Endothelial cell (in vitro differentiated cells): ENCODE measurements at regions not wholly inside any gene's neighbourhood (a gene's known extent, or its start where the extent isn't known, plus 50 kb on each side); places are given as distances from the start of the nearest gene placed in this dataset.

ENCODE experiments used
- DNase-seq: peaks from one replicate; pipeline ENCODE4 v3.0.0; 2021; ENCODE audit warnings: low spot score
- H3K27ac Mint-ChIP-seq: one replicate; pipeline ENCODE4 v1.8.0; 2021; ENCODE audit warnings: mixed read lengths, inconsistent platforms; ENCODE audit not compliant: unreplicated experiment
- H3K27me3 Mint-ChIP-seq: one replicate; pipeline ENCODE4 v1.8.0; 2021; ENCODE audit warnings: mild to moderate bottlenecking, moderate library complexity, mixed read lengths, inconsistent platforms; ENCODE audit not compliant: unreplicated experiment
- H3K36me3 Mint-ChIP-seq: one replicate; pipeline ENCODE4 v1.8.0; 2021; ENCODE audit warnings: mild to moderate bottlenecking, low read depth, mixed read lengths, inconsistent platforms; ENCODE audit not compliant: unreplicated experiment
- H3K4me1 Mint-ChIP-seq: one replicate; pipeline ENCODE4 v1.8.0; 2021; ENCODE audit warnings: mild to moderate bottlenecking, mixed read lengths, inconsistent platforms; ENCODE audit not compliant: unreplicated experiment
- H3K4me3 Mint-ChIP-seq: one replicate; pipeline ENCODE4 v1.8.0; 2021; ENCODE audit warnings: mild to moderate bottlenecking, mixed read lengths, inconsistent platforms; ENCODE audit not compliant: unreplicated experiment
- H3K9me3 Mint-ChIP-seq: one replicate; pipeline ENCODE4 v1.8.0; 2021; ENCODE audit warnings: mixed read lengths, inconsistent platforms; ENCODE audit not compliant: unreplicated experiment
- CTCF ChIP-seq: fragments of 200-600 bp; sonication (generic); IDR thresholded peaks from one replicate; pipeline ENCODE4 v1.5.0; 2021; ENCODE audit warnings: antibody characterized with exemption; ENCODE audit not compliant: unreplicated experiment

GRCh38 chr15:29396176-29396811 is 126.7 kb upstream of the NSMCE3 start:
- Mint-ChIP-seq H3K4me1 (no peaks in the 10 kb centered on the region), H3K27ac (no peak overlapping the region), H3K27me3 (no peaks in the 10 kb centered on the region), H3K4me3 (no peak overlapping the region), H3K9me3 (peaks cover 5% of the 10 kb centered on the region), H3K36me3 (no peaks in the 10 kb centered on the region)
- no peak for TF ChIP-seq CTCF
- DNase-seq: no peak

GRCh38 chr15:29393443-29393842 is 123.8 kb upstream of the NSMCE3 start:
- no peak for DNase-seq
- Mint-ChIP-seq H3K9me3 (peaks cover 5% of the 10 kb centered on the region), H3K4me3 (no peak overlapping the region), H3K4me1 (peaks cover 5% of the 10 kb centered on the region), H3K27me3 (no peaks in the 10 kb centered on the region), H3K27ac (no peak overlapping the region), H3K36me3 (no peaks in the 10 kb centered on the region)
- no peak for TF ChIP-seq CTCF

- TF ChIP-seq CTCF: no peak
- no peak for DNase-seq
- Mint-ChIP-seq H3K27ac (no peak overlapping the region), H3K9me3 (peaks cover 5% of the 10 kb centered on the region), H3K36me3 (no peaks in the 10 kb centered on the region), H3K4me3 (no peak overlapping the region), H3K4me1 (peaks cover 5% of the 10 kb centered on the region), H3K27me3 (no peaks in the 10 kb centered on the region)
Observed at GRCh38 chr15:29392358-29392757, 122.7 kb upstream of the NSMCE3 start.

GRCh38 chr15:29390051-29390450 is 120.4 kb upstream of the NSMCE3 start:
- Mint-ChIP-seq H3K27ac (no peak overlapping the region), H3K36me3 (no peaks in the 10 kb centered on the region), H3K27me3 (peaks cover 2% of the 10 kb centered on the region), H3K4me3 (no peak overlapping the region), H3K4me1 (peaks cover 5% of the 10 kb centered on the region), H3K9me3 (peaks cover 5% of the 10 kb centered on the region)
- no peak for TF ChIP-seq CTCF
- DNase-seq: no peak

- Mint-ChIP-seq H3K27ac (no peak overlapping the region), H3K9me3 (no peaks in the 10 kb centered on the region), H3K36me3 (peaks cover 7% of the 10 kb centered on the region), H3K27me3 (peaks cover 4% of the 10 kb centered on the region), H3K4me3 (no peak overlapping the region), H3K4me1 (peaks cover 7% of the 10 kb centered on the region)
- no peak for DNase-seq
- TF ChIP-seq CTCF: no peak
Observed at GRCh38 chr15:29386523-29386922, 116.9 kb upstream of the NSMCE3 start.
